GM12878 (cell line): ENCODE measurements at regions not wholly inside any gene's neighbourhood (a gene's known extent, or its start where the extent isn't known, plus 50 kb on each side); places are given as distances from the start of the nearest gene placed in this dataset.

Source experiments
- ATAC-seq: fragments of 200-7000 bp; cut with Tn5 transposase; 3 replicates; pipeline ENCODE4 v1.9.1; 2020; ENCODE audit warnings: mild to moderate bottlenecking, moderate library complexity
- BruUV-seq: library from RNA; stranded (reverse); fragments of 400-500 nt; replicated peaks from 2 replicates; lab custom pipeline; 2021; lab: Mats Ljungman, UMichigan
- CTCF ChIA-PET: fragments of 300-600 bp; sonication (Branson Sonifier 250); formaldehyde crosslinking; extraction: SDS; loops from one replicate; lab custom pipeline; 2021; ENCODE audit warnings: inconsistent platforms; lab: Yijun Ruan, JAX
- POLR2A ChIA-PET: fragments of 350-600 bp; formaldehyde crosslinking; extraction: SDS; loops from one replicate; lab custom pipeline; 2021; ENCODE audit warnings: inconsistent platforms; lab: Charles Lee
- RAD21 ChIA-PET: fragments of 300-600 bp; sonication (Branson Sonifier 250); formaldehyde crosslinking; loops from one replicate; lab custom pipeline; 2023; ENCODE audit warnings: antibody characterized with exemption; ENCODE audit not compliant: unreplicated experiment; lab: Charles Lee
- SMC1A ChIA-PET: fragments of 300-600 bp; sonication (Branson Sonifier 250); formaldehyde crosslinking; loops from one replicate; lab custom pipeline; 2023; ENCODE audit not compliant: unreplicated experiment, uncharacterized antibody; lab: Charles Lee
- DNase-seq: peaks from one replicate; pipeline ENCODE4 v3.0.0-alpha.2; 2011; ENCODE audit warnings: low read depth, low spot score
- FAIRE-seq: peaks from 3 replicates; lab custom pipeline; 2011; peaks lifted over from hg19 to GRCh38; lab: Jason Lieb, UNC
- H2AFZ ChIP-seq: 2 replicates; pipeline ENCODE4 v1.6.0; 2011; ENCODE audit warnings: low read depth, low read length, control low read depth; ENCODE audit not compliant: control insufficient read depth
- H3K27ac ChIP-seq: 2 replicates; pipeline ENCODE4 v1.5.1; 2011; ENCODE audit warnings: control low read depth; ENCODE audit not compliant: control insufficient read depth, insufficient read depth
- H3K27me3 ChIP-seq, 2 experiments: replicated peaks in 1 of 2; 2 replicates each; pipeline versions ENCODE4 v1.6.0 to v1.6.1; 2011; ENCODE audit warnings: low read length in 1 of 2; ENCODE audit not compliant: control insufficient read depth in 2 of 2, insufficient read depth in 2 of 2
- H3K36me3 ChIP-seq, 2 experiments: 2 replicates each; pipeline ENCODE4 v1.5.1; 2011; ENCODE audit warnings: low read length in 1 of 2; ENCODE audit not compliant: control insufficient read depth in 2 of 2, insufficient read depth in 2 of 2
- H3K4me1 ChIP-seq: 2 replicates; pipeline ENCODE4 v1.6.1; 2011; ENCODE audit warnings: mild to moderate bottlenecking, low read length, moderate library complexity, mixed read lengths; ENCODE audit not compliant: control insufficient read depth, insufficient read depth
- H3K4me2 ChIP-seq: 2 replicates; pipeline ENCODE4 v1.6.0; 2011; ENCODE audit warnings: control low read depth; ENCODE audit not compliant: control insufficient read depth, insufficient read depth
- H3K4me3 ChIP-seq: fragments of 200-600 bp; sonication (generic); 2 replicates; pipeline ENCODE4 v1.5.1; 2016
- H3K79me2 ChIP-seq: 2 replicates; pipeline ENCODE4 v1.6.0; 2011; ENCODE audit warnings: low read length; ENCODE audit not compliant: control insufficient read depth, insufficient read depth
- H3K9ac ChIP-seq: 2 replicates; pipeline ENCODE4 v1.8.0; 2011; ENCODE audit warnings: low read length, control low read depth, mixed read lengths; ENCODE audit not compliant: control insufficient read depth, insufficient read depth
- H3K9me3 ChIP-seq: replicated peaks from 3 replicates; pipeline ENCODE4 v1.5.1; 2011; ENCODE audit warnings: mild to moderate bottlenecking, low read length; ENCODE audit not compliant: control insufficient read depth, insufficient read depth
- H4K20me1 ChIP-seq: 2 replicates; pipeline ENCODE4 v1.6.0; 2011; ENCODE audit not compliant: control insufficient read depth, insufficient read depth
- BACH1 ChIP-seq: fragments of 450-650 bp; IDR thresholded peaks from 2 replicates; pipeline ENCODE4 v1.6.1; 2017; ENCODE audit warnings: mild to moderate bottlenecking, borderline replicate concordance
- HDAC2 ChIP-seq: fragments of 200-600 bp; sonication (generic); IDR thresholded peaks from 2 replicates; pipeline ENCODE4 v1.6.1; 2017
- MEF2B ChIP-seq: fragments of 450-650 bp; IDR thresholded peaks from 2 replicates; pipeline ENCODE4 v1.6.1; 2018; ENCODE audit warnings: mild to moderate bottlenecking, moderate library complexity; ENCODE audit not compliant: partially characterized antibody, poor library complexity, severe bottlenecking
- RB1 ChIP-seq: fragments of 450-650 bp; formaldehyde crosslinking; IDR thresholded peaks from 2 replicates; pipeline ENCODE4 v1.6.1; 2017; ENCODE audit warnings: mild to moderate bottlenecking, borderline replicate concordance
- RELA ChIP-seq: fragments of 450-650 bp; IDR thresholded peaks from 2 replicates; pipeline ENCODE4 v1.8.0; 2014; ENCODE audit warnings: borderline replicate concordance; ENCODE audit not compliant: partially characterized antibody
- ZSCAN29 ChIP-seq: fragments of 450-650 bp; IDR thresholded peaks from 2 replicates; pipeline ENCODE4 v1.6.1; 2017; ENCODE audit warnings: mild to moderate bottlenecking, moderate library complexity
- WGBS: methylation state at CpG from one replicate; pipeline ENCODE4 v1.1.6; 2016; ENCODE audit warnings: low lambda C conversion rate; ENCODE audit not compliant: insufficient replicate concordance, insufficient coverage; ENCODE audit errors: missing lambda C conversion rate; 5-methylcytosine and 5-hydroxymethylcytosine counted together
- in situ Hi-C: fragments of 300-500 bp; cut with MboI; formaldehyde crosslinking; loops from 9 replicates; pipeline ENCODE4 v1.14.3; 2018; ENCODE audit warnings: mixed read lengths
- intact Hi-C: fragments of 100-400 bp; cut with micrococcal nuclease; formaldehyde crosslinking; loops from one replicate; pipeline ENCODE4 v1.14.2; 2022; ENCODE audit not compliant: unreplicated experiment
- TF ChIP-seq, protein P1 (sequence below): fragments of 450-650 bp; IDR thresholded peaks from 2 replicates; pipeline ENCODE4 v1.6.1; 2017; ENCODE audit warnings: mild to moderate bottlenecking, moderate library complexity

GRCh38 chr4:108263057-108263456, 94.3 kb upstream of the LEF1 start:
- no peaks in the 10 kb centered on the region for H3K27me3 ChIP-seq
- no peaks in the 10 kb centered on the region for H3K79me2 ChIP-seq
- no peak overlapping the region for H2AFZ ChIP-seq
- RAD21 ChIA-PET = no interaction called here
- 76% methylated on average over 1 of the region's 1 CpG for WGBS
- H3K4me1 ChIP-seq = no peaks in the 10 kb centered on the region
- H3K27ac ChIP-seq = no peak overlapping the region
- H3K9me3 ChIP-seq = no peaks in the 10 kb centered on the region
- no peaks in the 10 kb centered on the region for H3K36me3 ChIP-seq
- H3K4me2 ChIP-seq = no peak overlapping the region
- POLR2A ChIA-PET = no interaction called here
- CTCF ChIA-PET = no interaction called here
- ATAC-seq = no peak
- H3K4me3 ChIP-seq = no peak overlapping the region
- no peak for DNase-seq
- intact Hi-C loops (no loop called here), in situ Hi-C loops (no loop called here)
- H4K20me1 ChIP-seq = no peaks in the 10 kb centered on the region
- SMC1A ChIA-PET = interaction anchor here (0.7 kb wide), 1 partner anchor 11 kb away, joined by 3 read pairs; no protein-coding TSS in a partner anchor
- BruUV-seq = no TSS peak
- TF ChIP-seq RELA = no peak
- TF ChIP-seq ZSCAN29 = no peak
- no peak for TF ChIP-seq BACH1
- no peak for TF ChIP-seq HDAC2
- no peak for TF ChIP-seq MEF2B
- TF ChIP-seq, protein P1, sequence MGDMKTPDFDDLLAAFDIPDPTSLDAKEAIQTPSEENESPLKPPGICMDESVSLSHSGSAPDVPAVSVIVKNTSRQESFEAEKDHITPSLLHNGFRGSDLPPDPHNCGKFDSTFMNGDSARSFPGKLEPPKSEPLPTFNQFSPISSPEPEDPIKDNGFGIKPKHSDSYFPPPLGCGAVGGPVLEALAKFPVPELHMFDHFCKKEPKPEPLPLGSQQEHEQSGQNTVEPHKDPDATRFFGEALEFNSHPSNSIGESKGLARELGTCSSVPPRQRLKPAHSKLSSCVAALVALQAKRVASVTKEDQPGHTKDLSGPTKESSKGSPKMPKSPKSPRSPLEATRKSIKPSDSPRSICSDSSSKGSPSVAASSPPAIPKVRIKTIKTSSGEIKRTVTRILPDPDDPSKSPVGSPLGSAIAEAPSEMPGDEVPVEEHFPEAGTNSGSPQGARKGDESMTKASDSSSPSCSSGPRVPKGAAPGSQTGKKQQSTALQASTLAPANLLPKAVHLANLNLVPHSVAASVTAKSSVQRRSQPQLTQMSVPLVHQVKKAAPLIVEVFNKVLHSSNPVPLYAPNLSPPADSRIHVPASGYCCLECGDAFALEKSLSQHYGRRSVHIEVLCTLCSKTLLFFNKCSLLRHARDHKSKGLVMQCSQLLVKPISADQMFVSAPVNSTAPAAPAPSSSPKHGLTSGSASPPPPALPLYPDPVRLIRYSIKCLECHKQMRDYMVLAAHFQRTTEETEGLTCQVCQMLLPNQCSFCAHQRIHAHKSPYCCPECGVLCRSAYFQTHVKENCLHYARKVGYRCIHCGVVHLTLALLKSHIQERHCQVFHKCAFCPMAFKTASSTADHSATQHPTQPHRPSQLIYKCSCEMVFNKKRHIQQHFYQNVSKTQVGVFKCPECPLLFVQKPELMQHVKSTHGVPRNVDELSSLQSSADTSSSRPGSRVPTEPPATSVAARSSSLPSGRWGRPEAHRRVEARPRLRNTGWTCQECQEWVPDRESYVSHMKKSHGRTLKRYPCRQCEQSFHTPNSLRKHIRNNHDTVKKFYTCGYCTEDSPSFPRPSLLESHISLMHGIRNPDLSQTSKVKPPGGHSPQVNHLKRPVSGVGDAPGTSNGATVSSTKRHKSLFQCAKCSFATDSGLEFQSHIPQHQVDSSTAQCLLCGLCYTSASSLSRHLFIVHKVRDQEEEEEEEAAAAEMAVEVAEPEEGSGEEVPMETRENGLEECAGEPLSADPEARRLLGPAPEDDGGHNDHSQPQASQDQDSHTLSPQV = no peak
- no peak for TF ChIP-seq RB1
- H3K9ac ChIP-seq = no peak overlapping the region
- FAIRE-seq = no peak
